Psoas muscle (tissue), 7 donors: ENCODE measurements at regions not wholly inside any gene's neighbourhood (a gene's known extent, or its start where the extent isn't known, plus 50 kb on each side); places are given as distances from the start of the nearest gene placed in this dataset.

Source experiments
- ATAC-seq, 4 donors: fragments of 200-7000 bp; cut with Tn5 transposase; one replicate each; pipeline ENCODE4 v1.9.1; 2020; ENCODE audit warnings: moderate library complexity in 3 of 4, mild to moderate bottlenecking in 2 of 4
- DNase-seq, 2 donors: peaks; one replicate each; pipeline ENCODE4 v3.0.0-alpha.2; 2020
- H3K27ac ChIP-seq: fragments of 200-600 bp; one replicate; pipeline ENCODE4 v1.8.0; 2022
- H3K27me3 ChIP-seq, 3 donors: fragments of 200-600 bp in 1 of 3; one replicate each; pipeline versions ENCODE4 v1.6.1 to v1.8.0; 2013 to 2022; ENCODE audit warnings: low read length in 2 of 3, mild to moderate bottlenecking in 2 of 3, moderate library complexity in 1 of 3; ENCODE audit not compliant: insufficient read depth in 3 of 3
- H3K36me3 ChIP-seq, 2 donors: fragments of 200-600 bp in 1 of 2; one replicate each; pipeline versions ENCODE4 v1.6.1 to v1.8.0; 2013 to 2022; ENCODE audit warnings: low read depth in 1 of 2, mild to moderate bottlenecking in 1 of 2, moderate library complexity in 1 of 2; ENCODE audit not compliant: insufficient read depth in 1 of 2
- H3K4me1 ChIP-seq: fragments of 200-600 bp; one replicate; pipeline ENCODE4 v1.8.0; 2022
- H3K4me3 ChIP-seq: fragments of 200-600 bp; one replicate; pipeline ENCODE4 v1.8.0; 2022; ENCODE audit warnings: mild to moderate bottlenecking
- H3K9me3 ChIP-seq: fragments of 200-600 bp; one replicate; pipeline ENCODE4 v1.8.0; 2022
- CTCF ChIP-seq: fragments of 200-600 bp; IDR thresholded peaks from one replicate; pipeline ENCODE4 v1.8.0; 2022; ENCODE audit warnings: antibody characterized with exemption
- WGBS, 3 donors: extraction: QIAGEN DNeasy Blood & Tissue Kit; methylation state at CpG; one replicate each; pipeline versions ENCODE4 v1.1.6 to v1.1.7; 2013; 5-methylcytosine and 5-hydroxymethylcytosine counted together
- intact Hi-C, 2 donors: fragments of 100-400 bp; cut with DNase I; formaldehyde crosslinking; loops; one replicate each; pipeline versions ENCODE4 v1.11.0 to v1.14.2; 2022
- donor health status: healthy with polysubstance abuse.
- donor health status: DM: no; HTN: no; CAD: no; lungs with moderate emphysema.
- donor health status: Bipolar disorder and iron deficiency.
- donor health status: healthy.
- donor health status: DM: yes; HTN: yes; CAD: no.
- donor health status: DM: no; HTN: no; CAD: no.
- donor health status: DM: yes; HTN: yes; CAD: no.

DNA sequence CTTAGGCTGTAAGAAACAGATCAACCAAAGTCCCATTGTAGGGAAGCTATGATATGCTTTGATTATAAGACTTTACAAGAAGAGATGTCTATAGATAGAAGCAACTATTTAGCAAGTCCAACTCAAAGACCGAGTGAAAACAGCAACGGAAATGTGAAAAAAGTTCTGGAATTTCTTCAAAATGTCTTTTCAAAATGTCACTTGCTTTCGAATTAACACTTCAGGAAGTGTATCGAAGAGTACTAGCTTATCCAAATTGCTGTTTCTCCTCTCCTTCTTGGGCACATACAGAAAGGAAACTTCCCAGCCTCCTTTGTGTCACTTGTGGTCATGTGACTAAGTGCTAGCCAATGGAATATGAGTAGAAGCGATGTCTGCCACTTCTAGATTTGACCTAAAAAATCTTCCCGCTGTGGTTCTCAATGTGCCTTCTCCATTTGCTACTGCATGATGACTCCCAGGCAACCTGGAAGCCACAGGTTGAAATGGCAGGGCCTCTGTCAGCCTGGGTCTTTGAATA lies 89.9 kb downstream of the TSEN15 start:
- Histone ChIP-seq H3K27me3 (peaks cover 0 to 3% (median 0%) of the 10 kb centered on the region in 3 donors), H3K36me3 (no peaks in the 10 kb centered on the region), H3K4me3 (no peak overlapping the region), H3K4me1 (peaks cover 5% of the 10 kb centered on the region), H3K9me3 (no peaks in the 10 kb centered on the region), H3K27ac (no peak overlapping the region)
- intact Hi-C loops: loop anchor here in 1 of 2 donors (5.0 kb wide), 1 partner anchor 81 kb away; no protein-coding TSS in a partner anchor
- WGBS, 3 donors: 82 to 85% (median 84%) methylated on average over 6 of the region's 6 CpGs
- no peak for TF ChIP-seq CTCF
- ATAC-seq (no peak), DNase-seq (no peak)

DNA sequence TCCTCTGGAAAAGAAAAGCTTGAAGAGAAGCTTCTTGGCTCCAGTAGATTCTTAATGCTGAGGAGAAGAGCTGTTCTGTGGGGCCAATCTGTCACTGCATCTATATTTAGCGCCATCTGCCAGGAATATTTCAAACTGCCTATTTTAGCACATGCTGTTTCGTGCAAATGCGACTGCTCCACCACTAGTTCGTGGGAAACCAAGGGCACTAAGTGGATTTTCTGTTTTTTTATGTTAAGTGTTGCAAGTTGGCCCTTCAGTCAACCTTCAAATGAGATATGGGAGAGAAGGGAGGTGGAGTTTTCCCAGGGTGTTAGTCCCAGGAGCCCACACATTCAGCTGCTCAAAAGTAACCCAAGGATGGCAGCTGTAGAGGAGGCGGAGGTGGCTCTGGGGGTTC lies 91.9 kb downstream of the TSEN15 start:
- intact Hi-C loops: loop anchor here in 1 of 2 donors (5.0 kb wide), 1 partner anchor 79 kb away; no protein-coding TSS in a partner anchor
- peaks cover 0 to 3% (median 0%) of the 10 kb centered on the region in 3 donors for H3K27me3 ChIP-seq
- peaks cover 5% of the 10 kb centered on the region for H3K4me1 ChIP-seq
- H3K4me3 ChIP-seq: no peak overlapping the region
- DNase-seq (no peak), ATAC-seq (peak; percentile 63 to 81 (median 80))
- peak; percentile 11 for TF ChIP-seq CTCF
- no peaks in the 10 kb centered on the region for H3K36me3 ChIP-seq
- no peaks in the 10 kb centered on the region for H3K9me3 ChIP-seq
- 25 to 36% (median 31%) methylated on average over 5 of the region's 5 CpGs for WGBS, 3 donors
- no peak overlapping the region for H3K27ac ChIP-seq

GRCh38 chr1:184145083-184145482 lies 93.6 kb downstream of the TSEN15 start:
- Histone ChIP-seq H3K27ac (no peak overlapping the region), H3K27me3 (peaks cover 0 to 3% (median 0%) of the 10 kb centered on the region in 3 donors), H3K4me1 (peaks cover 5% of the 10 kb centered on the region), H3K9me3 (no peaks in the 10 kb centered on the region), H3K36me3 (no peaks in the 10 kb centered on the region), H3K4me3 (no peak overlapping the region)
- TF ChIP-seq CTCF: no peak
- intact Hi-C loops: no loop called here
- DNase-seq: no peak
- WGBS, 3 donors: 91 to 95% (median 95%) methylated on average over 5 of the region's 5 CpGs
- no peak for ATAC-seq

DNA sequence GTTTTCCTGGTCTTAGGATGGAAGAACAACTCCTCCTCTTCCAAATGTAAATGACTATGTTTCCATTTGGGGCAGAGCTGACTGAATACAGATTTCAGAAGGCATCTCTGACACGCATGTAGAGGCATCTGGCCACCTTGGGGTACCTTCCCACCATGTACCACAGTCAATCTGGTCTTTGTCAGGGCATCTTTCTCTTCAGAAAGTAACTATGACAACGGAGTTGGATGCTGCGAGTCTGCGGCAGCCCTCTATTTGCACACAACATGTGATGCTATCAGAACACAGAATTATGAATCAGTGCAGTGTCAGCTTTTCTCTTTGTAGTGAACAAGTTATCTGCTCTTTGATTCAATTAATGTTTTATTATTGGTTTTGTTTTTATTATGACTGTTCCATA lies 94.7 kb downstream of the TSEN15 start:
- Histone ChIP-seq H3K4me3 (no peak overlapping the region), H3K9me3 (no peaks in the 10 kb centered on the region), H3K27ac (no peak overlapping the region), H3K36me3 (no peaks in the 10 kb centered on the region), H3K4me1 (peaks cover 9% of the 10 kb centered on the region), H3K27me3 (peaks cover 0 to 3% (median 0%) of the 10 kb centered on the region in 3 donors)
- intact Hi-C loops: no loop called here
- 95 to 97% (median 96%) methylated on average over 4 of the region's 4 CpGs for WGBS, 3 donors
- no peak for TF ChIP-seq CTCF
- ATAC-seq (no peak), DNase-seq (no peak)
